ENCODE measurements at regions not wholly inside any gene's neighbourhood (a gene's known extent, or its start where the extent isn't known, plus 50 kb on each side); places are given as distances from the start of the nearest gene placed in this dataset.
A peak's percentile ranks its signal among the peaks of the same experiment; 100 is the strongest.

DNA sequence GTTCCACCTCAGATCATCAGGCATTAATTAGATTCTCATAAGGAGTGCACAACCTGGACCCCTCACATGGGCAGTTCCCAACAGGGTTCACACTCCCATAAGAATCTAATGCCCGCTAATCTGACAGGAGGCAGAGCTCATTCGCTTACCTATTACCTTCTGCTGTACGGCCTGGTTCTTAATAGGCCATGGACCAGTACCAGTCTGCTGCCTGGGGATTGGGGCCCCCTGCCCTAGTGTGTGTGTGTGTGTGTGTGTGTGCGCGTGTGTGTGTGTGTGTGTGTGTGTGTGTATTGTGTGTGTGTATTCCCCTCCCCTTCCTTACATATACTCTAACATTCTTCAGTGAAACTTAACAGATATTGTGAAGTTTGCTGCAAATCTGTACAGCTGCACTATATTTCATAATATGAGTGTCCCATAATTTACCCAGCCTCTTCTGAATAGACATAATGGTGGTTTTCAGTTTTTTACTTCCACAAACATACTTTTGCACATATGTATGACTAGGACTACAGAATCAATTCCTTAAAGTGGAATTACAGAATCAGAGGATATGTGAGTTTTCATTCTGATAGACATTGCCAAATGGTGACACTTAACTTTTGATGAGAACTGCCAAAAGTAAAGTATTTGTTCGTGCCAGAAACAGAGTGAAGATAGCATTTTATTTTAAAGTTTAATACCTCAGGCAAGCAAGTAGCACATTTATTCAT, 205.2 kb upstream of the EEA1 start:
- in situ Hi-C loops (cut with HindIII; ENCODE audit: low sequenced_read_pairs): no loop called here
- no peak overlapping the region for H3K4me3 ChIP-seq (ENCODE audit: low read depth, low read length)
- TF ChIP-seq, protein P1, sequence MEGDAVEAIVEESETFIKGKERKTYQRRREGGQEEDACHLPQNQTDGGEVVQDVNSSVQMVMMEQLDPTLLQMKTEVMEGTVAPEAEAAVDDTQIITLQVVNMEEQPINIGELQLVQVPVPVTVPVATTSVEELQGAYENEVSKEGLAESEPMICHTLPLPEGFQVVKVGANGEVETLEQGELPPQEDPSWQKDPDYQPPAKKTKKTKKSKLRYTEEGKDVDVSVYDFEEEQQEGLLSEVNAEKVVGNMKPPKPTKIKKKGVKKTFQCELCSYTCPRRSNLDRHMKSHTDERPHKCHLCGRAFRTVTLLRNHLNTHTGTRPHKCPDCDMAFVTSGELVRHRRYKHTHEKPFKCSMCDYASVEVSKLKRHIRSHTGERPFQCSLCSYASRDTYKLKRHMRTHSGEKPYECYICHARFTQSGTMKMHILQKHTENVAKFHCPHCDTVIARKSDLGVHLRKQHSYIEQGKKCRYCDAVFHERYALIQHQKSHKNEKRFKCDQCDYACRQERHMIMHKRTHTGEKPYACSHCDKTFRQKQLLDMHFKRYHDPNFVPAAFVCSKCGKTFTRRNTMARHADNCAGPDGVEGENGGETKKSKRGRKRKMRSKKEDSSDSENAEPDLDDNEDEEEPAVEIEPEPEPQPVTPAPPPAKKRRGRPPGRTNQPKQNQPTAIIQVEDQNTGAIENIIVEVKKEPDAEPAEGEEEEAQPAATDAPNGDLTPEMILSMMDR (IDR thresholded peaks at IDR 0.05; ENCODE audit: low read depth, low read length): no peak
- DNase-seq (ENCODE audit: low read depth, low spot score): no peak

DNA sequence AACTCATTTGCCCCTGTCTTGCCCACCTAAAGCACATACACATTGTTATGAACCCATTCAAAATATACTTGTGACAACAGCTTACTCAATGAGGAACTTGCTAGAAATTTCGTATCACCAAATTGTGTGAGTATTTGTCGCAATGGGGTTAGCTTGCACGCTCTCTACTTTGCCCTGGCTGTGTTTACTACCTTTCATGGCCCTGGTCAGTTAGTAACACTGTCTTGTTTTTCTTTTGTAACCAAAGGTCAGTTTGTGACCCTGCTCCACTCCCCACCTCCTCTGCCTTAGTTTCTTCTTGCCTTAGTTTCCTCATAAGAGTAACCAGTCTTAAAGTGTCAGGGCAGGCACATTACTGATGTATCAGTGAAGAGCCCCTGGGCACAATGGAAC, 205.8 kb upstream of the EEA1 start:
- TF ChIP-seq, protein P1 (IDR thresholded peaks at IDR 0.05; ENCODE audit: low read depth, low read length): no peak
- no peak for DNase-seq (ENCODE audit: low read depth, low spot score)
- H3K4me3 ChIP-seq (ENCODE audit: low read depth, low read length): no peak overlapping the region
- in situ Hi-C loops (cut with HindIII; ENCODE audit: low sequenced_read_pairs): no loop called here

DNA sequence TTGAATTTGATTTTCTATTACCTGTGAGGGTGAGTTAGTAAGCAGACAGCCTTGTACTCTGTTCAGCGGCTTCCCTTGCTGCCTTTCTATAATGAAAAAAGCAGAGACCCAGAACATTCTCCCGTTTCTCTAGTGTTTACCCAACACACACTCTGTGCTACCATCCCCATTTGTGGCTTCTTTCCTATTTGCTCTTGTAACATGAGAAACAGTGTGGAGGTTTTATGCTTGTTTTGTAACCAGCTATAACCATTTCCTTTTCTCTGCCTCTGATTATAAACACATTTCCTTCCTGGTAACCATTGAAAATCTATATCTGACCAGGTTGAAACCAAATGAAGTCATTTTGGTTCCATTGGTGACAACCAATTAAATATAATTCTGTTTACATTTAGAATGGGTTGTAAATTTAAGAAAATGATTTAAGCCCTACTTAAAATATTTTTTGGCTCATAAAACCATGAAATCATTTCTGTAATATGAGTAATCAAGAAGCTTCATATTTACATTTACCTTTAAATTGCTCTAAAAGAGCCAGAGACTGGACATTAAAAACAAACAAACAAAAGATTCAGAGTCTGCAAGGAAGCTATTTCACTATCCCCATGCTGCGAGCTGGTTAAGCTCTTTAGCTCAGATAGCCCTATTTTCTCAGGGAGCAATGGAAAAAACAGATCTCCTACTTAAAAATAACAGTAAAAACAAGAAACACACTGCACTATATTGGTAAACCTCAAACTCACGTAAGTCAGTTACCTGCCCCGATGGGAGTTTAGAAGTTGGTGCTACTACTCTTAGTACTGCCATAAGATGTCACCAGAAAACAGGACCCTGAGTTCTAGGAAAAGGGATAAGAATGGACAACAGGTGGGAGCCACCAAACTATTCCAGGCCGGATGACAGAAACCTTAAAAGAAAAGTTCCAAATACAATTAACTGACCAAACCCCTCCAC, 206.5 kb upstream of the EEA1 start:
- peak; percentile 73 for DNase-seq (ENCODE audit: low read depth, low spot score)
- in situ Hi-C loops (cut with HindIII; ENCODE audit: low sequenced_read_pairs): no loop called here

DNA sequence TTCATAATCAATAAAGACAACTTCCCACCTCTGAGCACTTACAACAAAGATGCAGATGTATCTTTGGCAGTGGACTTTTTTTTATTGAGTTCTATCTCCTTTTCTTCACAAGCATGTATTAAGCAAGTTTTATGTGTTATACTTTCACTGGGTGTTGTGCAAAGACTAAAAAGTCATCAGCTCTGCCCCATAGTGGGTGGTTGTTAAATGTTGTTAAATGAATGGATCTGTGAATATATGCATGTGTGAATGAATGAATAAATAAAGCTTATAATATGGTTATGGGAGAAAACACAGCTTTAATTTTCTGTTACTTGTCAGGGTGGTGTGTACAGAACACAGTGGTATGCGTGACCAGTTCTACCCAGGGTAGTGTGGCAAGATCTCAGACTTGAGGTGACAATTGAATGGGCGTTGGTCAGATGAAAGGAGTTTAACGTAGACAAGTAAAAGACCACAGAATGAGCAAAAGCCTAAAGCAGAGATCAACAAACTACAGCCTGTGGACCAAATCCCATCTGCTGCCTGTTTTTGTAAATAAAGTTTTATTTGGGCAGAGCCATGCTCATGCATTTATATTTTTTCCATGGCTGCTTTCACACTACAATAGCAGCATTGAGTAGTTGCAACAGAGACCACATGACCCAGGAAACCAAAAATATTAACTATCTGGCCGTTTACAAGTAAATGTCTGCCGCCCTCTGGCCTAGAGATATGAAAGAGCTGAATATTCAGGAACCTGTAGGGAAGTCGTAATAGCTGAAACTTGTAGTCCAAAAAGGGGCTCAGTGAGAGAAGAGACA, 207.4 kb upstream of the EEA1 start:
- DNase-seq (ENCODE audit: low read depth, low spot score): no peak
- H3K4me3 ChIP-seq (ENCODE audit: low read depth, low read length): no peak overlapping the region
- in situ Hi-C loops (cut with HindIII; ENCODE audit: low sequenced_read_pairs): no loop called here
- TF ChIP-seq, protein P1 (IDR thresholded peaks at IDR 0.05; ENCODE audit: low read depth, low read length): no peak

More for the DNA sequence above, 206.5 kb upstream of the EEA1 start:
- no peak overlapping the region for H3K4me3 ChIP-seq (ENCODE audit: low read depth, low read length)
- TF ChIP-seq, protein P1 (IDR thresholded peaks at IDR 0.05; ENCODE audit: low read depth, low read length): no peak

DNA sequence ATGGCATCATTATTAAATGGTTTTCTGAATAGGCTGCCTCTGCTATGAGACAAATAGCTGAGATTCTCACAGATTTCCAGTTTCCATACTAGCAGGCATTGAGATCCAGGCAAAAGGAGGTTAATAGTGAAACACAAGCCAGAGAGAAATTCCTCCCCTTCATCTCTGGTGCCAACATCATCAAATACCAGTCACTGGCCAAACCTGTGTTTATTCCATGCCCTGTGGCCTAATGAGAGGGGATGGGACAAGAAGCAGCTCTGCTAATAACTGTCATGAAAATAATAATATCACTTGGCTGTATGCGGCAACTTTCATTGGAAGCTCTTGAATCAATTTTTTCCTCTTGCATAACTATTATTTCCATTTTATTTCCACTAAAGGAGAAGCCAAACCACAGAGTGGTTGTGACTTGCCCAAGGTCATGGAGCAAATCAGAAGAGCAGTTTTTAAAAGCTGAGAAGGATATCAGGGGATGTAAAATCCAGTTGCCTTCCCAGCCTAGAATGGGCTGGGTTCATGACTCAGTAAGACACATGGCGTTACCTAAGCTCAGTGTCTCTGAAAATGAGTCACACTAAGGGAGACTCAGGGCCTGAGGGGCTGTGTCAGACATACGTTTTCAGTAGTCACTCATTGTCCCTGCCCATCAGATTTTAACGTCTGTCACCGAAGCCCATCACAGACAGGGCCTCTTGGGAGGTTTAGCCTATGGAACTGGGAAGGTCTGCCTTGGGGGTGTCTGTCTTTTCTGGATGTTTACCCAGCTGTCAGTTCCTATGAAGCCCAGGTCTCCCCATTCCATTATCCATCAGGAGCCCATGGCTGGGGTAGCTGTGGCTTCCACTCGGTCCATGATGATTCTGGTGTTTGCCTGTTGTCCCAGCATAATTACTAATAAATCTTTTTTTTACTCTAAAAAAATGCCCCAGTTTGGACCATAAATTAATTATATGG, 208.8 kb upstream of the EEA1 start:
- in situ Hi-C loops (cut with HindIII; ENCODE audit: low sequenced_read_pairs): no loop called here
- DNase-seq (ENCODE audit: low read depth, low spot score): peak; percentile 73
- TF ChIP-seq, protein P1 (IDR thresholded peaks at IDR 0.05; ENCODE audit: low read depth, low read length): no peak
- no peak overlapping the region for H3K4me3 ChIP-seq (ENCODE audit: low read depth, low read length)
